ENCODE measurements at regions not wholly inside any gene's neighbourhood (a gene's known extent, or its start where the extent isn't known, plus 50 kb on each side); places are given as distances from the start of the nearest gene placed in this dataset.

- H3K4me1 ChIP-seq (ENCODE audit: control insufficient read depth in 2 of 2, insufficient read depth in 2 of 2, low read length in 2 of 2), result no peaks in the 10 kb centered on the region
- DNase-seq (ENCODE audit: low read depth in 6 of 9, low spot score in 9 of 9), result no peak
Observed at GRCh38 chr10:69715156-69715898, 85.3 kb downstream of the FAM241B start.

DNA sequence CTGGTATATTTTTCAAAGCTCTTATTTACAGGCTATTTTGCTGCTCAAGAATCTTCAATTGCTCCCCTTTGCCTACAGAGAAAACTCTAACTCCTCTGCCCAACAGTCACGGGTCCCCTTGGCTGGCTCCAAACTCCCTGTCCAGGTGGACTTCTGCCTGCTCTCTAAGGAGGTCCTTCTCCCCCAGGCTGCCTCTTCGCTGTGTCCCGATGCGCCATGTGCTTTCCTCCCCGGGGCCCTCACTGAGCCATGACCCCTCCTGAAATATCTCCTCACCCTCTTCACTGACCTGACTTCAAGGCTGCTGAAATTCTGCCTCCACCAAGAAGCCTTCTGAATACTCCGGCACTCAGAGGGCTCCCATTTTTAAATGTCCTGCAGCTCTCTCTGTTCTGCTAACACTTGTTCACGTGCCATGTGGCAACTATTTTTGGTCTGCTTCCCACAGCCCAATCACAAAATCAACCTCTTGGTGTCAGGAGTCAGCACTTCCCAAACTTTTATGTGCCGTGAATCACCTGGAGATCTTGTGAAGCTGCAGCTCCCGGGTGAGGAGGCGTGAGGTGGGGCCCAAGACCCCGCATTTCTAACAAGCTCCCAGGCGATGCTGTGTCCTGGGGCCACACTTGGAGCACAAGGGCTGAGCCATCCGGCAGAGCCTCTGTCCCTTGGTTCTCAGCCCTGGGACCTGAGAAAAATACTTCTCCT is 85.7 kb upstream of the COL13A1 start:
- DNase-seq (ENCODE audit: low read depth in 6 of 9, low spot score in 9 of 9), result no peak
- H3K4me3 ChIP-seq (ENCODE audit: low read length in 2 of 2), result no peak overlapping the region
- peaks cover 0 to 8% of the 10 kb centered on the region in 2 donors for H3K9me3 ChIP-seq (ENCODE audit: control insufficient read depth in 2 of 2, insufficient read depth in 1 of 2, low read length in 1 of 2)
- H3K27ac ChIP-seq (ENCODE audit: low read depth in 1 of 2, low read length in 1 of 2), result no peak overlapping the region
- H3K4me1 ChIP-seq (ENCODE audit: control insufficient read depth in 2 of 2, insufficient read depth in 2 of 2, low read length in 2 of 2), result no peaks in the 10 kb centered on the region
- H3K27me3 ChIP-seq (ENCODE audit: control insufficient read depth in 2 of 2, insufficient read depth in 1 of 2, low read length in 1 of 2), result peaks cover 0 to 10% of the 10 kb centered on the region in 2 donors
- H3K36me3 ChIP-seq (ENCODE audit: control insufficient read depth in 2 of 2, insufficient read depth in 2 of 2, low read length in 1 of 2), result no peaks in the 10 kb centered on the region
- WGBS, result 93% methylated on average over 13 of the region's 13 CpGs

More at GRCh38 chr10:69715156-69715898, 85.3 kb downstream of the FAM241B start:
- H3K27ac ChIP-seq (ENCODE audit: low read depth in 1 of 2, low read length in 1 of 2), result no peak overlapping the region
- 84% methylated on average over 11 of the region's 11 CpGs for WGBS
- no peaks in the 10 kb centered on the region for H3K36me3 ChIP-seq (ENCODE audit: control insufficient read depth in 2 of 2, insufficient read depth in 2 of 2, low read length in 1 of 2)
- peaks cover 0 to 4% of the 10 kb centered on the region in 2 donors for H3K9me3 ChIP-seq (ENCODE audit: control insufficient read depth in 2 of 2, insufficient read depth in 1 of 2, low read length in 1 of 2)
- H3K27me3 ChIP-seq (ENCODE audit: control insufficient read depth in 2 of 2, insufficient read depth in 1 of 2, low read length in 1 of 2), result peaks cover 0 to 14% of the 10 kb centered on the region in 2 donors
- no peak overlapping the region for H3K4me3 ChIP-seq (ENCODE audit: low read length in 2 of 2)

GRCh38 chr10:69716711-69717560 is 84.8 kb upstream of the COL13A1 start:
- Histone ChIP-seq H3K27ac (ENCODE audit: low read depth in 1 of 2, low read length in 1 of 2) (no peak overlapping the region), H3K36me3 (ENCODE audit: control insufficient read depth in 2 of 2, insufficient read depth in 2 of 2, low read length in 1 of 2) (no peaks in the 10 kb centered on the region), H3K9me3 (ENCODE audit: control insufficient read depth in 2 of 2, insufficient read depth in 1 of 2, low read length in 1 of 2) (peaks cover 0 to 14% of the 10 kb centered on the region in 2 donors), H3K4me1 (ENCODE audit: control insufficient read depth in 2 of 2, insufficient read depth in 2 of 2, low read length in 2 of 2) (no peaks in the 10 kb centered on the region), H3K27me3 (ENCODE audit: control insufficient read depth in 2 of 2, insufficient read depth in 1 of 2, low read length in 1 of 2) (peaks cover 0 to 10% of the 10 kb centered on the region in 2 donors), H3K4me3 (ENCODE audit: low read length in 2 of 2) (no peak overlapping the region)
- 66% methylated on average over 19 of the region's 19 CpGs for WGBS
- DNase-seq (ENCODE audit: low read depth in 6 of 9, low spot score in 9 of 9), result peak in 7 of 9 donors; percentile 21 to 63 (median 35)

DNA sequence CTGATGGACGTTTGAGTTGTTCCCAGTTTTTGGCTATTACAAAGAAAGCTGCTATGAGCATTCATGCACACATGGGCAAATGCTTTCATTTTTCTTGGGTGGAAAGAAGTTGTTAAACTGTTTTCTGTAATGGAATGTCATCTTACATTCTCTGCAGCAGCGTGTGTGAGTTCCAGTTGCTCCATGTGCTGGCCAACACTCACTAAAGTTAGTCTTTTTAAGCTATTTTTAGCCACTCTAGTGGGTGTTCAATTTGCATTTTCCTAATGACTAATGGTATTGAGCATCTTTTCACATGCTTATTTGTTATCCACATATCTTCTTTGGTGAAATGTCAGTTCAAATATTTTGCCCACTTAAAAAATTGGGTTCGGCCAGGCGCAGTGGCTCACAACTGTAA is 82.8 kb upstream of the COL13A1 start:
- WGBS, result 94% methylated on average over 4 of the region's 4 CpGs

DNA sequence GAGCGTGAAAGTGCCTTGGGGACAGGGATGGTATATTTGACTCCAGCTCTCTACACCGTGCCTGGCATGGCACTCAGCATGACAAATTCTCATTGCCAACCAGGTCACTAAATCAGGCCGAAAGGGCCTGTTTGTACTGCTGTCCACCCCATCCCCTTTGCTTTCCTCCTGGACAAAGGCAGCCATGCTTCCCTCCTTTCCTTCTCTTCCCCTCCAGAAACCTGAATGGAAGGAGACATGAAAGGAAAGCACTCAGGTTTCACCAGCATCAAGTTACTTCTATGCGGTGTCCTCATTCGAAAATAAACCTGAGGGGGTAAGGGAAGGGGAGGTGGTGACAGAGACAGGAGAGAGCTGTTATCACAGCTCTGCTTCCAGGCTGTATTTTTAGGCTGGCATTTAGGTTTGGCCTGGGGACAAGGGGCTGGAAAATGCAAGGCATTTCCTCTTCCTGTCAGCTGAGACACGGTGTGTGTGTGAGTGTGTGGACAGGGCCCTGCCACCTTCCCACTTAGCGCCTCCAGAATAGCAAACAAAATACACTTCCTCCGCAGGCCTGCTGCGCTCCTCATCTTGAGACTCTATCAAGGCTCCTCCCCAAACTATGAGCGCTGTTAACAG is 79.9 kb upstream of the COL13A1 start:
- Histone ChIP-seq H3K4me3 (ENCODE audit: low read length in 2 of 2) (no peak overlapping the region), H3K27me3 (ENCODE audit: control insufficient read depth in 2 of 2, insufficient read depth in 1 of 2, low read length in 1 of 2) (peaks cover 0 to 6% of the 10 kb centered on the region in 2 donors), H3K9me3 (ENCODE audit: control insufficient read depth in 2 of 2, insufficient read depth in 1 of 2, low read length in 1 of 2) (peaks cover 0 to 12% of the 10 kb centered on the region in 2 donors), H3K4me1 (ENCODE audit: control insufficient read depth in 2 of 2, insufficient read depth in 2 of 2, low read length in 2 of 2) (no peaks in the 10 kb centered on the region), H3K27ac (ENCODE audit: low read depth in 1 of 2, low read length in 1 of 2) (no peak overlapping the region), H3K36me3 (ENCODE audit: control insufficient read depth in 2 of 2, insufficient read depth in 2 of 2, low read length in 1 of 2) (no peaks in the 10 kb centered on the region)
- DNase-seq (ENCODE audit: low read depth in 6 of 9, low spot score in 9 of 9), result no peak
- WGBS, result 66% methylated on average over 10 of the region's 10 CpGs

More for the DNA sequence above, 82.8 kb upstream of the COL13A1 start:
- Histone ChIP-seq H3K27me3 (ENCODE audit: control insufficient read depth in 2 of 2, insufficient read depth in 1 of 2, low read length in 1 of 2) (peaks cover 0 to 8% of the 10 kb centered on the region in 2 donors), H3K4me1 (ENCODE audit: control insufficient read depth in 2 of 2, insufficient read depth in 2 of 2, low read length in 2 of 2) (no peaks in the 10 kb centered on the region), H3K27ac (ENCODE audit: low read depth in 1 of 2, low read length in 1 of 2) (no peak overlapping the region), H3K4me3 (ENCODE audit: low read length in 2 of 2) (no peak overlapping the region), H3K9me3 (ENCODE audit: control insufficient read depth in 2 of 2, insufficient read depth in 1 of 2, low read length in 1 of 2) (peaks cover 0 to 14% of the 10 kb centered on the region in 2 donors), H3K36me3 (ENCODE audit: control insufficient read depth in 2 of 2, insufficient read depth in 2 of 2, low read length in 1 of 2) (no peaks in the 10 kb centered on the region)
- no peak for DNase-seq (ENCODE audit: low read depth in 6 of 9, low spot score in 9 of 9)

DNA sequence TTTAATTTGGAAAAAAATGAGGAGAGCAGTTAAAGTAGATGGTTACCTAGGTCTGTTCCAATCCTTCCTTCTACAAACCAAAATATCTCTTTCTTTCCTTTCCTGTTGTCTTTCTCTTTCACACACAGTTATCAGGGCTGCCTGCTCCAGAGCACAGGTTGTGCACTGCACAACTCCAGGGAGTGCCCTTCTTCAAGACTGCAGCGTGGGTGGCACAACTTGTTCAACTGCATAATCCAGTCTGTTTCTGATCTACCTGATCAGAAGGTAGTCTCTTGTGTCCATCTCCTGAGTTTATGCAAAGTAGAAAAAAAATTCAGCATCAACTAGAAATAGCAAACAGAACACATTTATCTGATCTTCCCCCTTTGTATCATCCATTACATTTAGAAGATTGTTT is 78.1 kb upstream of the COL13A1 start:
- Histone ChIP-seq H3K27me3 (ENCODE audit: control insufficient read depth in 2 of 2, insufficient read depth in 1 of 2, low read length in 1 of 2) (peaks cover 0 to 5% of the 10 kb centered on the region in 2 donors), H3K4me3 (ENCODE audit: low read length in 2 of 2) (no peak overlapping the region), H3K27ac (ENCODE audit: low read depth in 1 of 2, low read length in 1 of 2) (no peak overlapping the region), H3K4me1 (ENCODE audit: control insufficient read depth in 2 of 2, insufficient read depth in 2 of 2, low read length in 2 of 2) (no peaks in the 10 kb centered on the region), H3K9me3 (ENCODE audit: control insufficient read depth in 2 of 2, insufficient read depth in 1 of 2, low read length in 1 of 2) (peaks cover 0 to 11% of the 10 kb centered on the region in 2 donors), H3K36me3 (ENCODE audit: control insufficient read depth in 2 of 2, insufficient read depth in 2 of 2, low read length in 1 of 2) (no peaks in the 10 kb centered on the region)
- 93% methylated on average over 1 of the region's 1 CpG for WGBS
- no peak for DNase-seq (ENCODE audit: low read depth in 6 of 9, low spot score in 9 of 9)

DNA sequence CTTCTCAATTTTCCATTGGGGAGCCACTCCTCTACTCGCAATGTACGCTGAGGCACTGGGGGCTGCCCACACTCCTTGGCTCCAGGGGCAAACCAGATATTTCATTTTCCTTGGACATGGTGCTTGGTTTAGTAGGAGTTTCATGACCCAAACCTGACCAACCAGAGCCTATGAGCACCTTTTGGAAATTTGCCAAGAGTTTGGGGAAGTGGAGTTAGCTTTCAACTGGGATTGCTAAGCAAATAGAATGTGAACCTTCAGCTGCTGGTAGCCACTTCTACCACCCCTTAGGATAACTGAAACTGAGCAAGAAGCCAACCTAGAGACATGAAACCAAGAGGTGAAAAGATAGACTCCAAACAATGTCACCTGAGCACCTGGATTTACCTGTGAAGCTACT is 74.9 kb upstream of the COL13A1 start:
- no peak for DNase-seq (ENCODE audit: low read depth in 6 of 9, low spot score in 9 of 9)
- Histone ChIP-seq H3K4me1 (ENCODE audit: control insufficient read depth in 2 of 2, insufficient read depth in 2 of 2, low read length in 2 of 2) (peaks cover 0 to 12% of the 10 kb centered on the region in 2 donors), H3K27ac (ENCODE audit: low read depth in 1 of 2, low read length in 1 of 2) (no peak overlapping the region), H3K4me3 (ENCODE audit: low read length in 2 of 2) (no peak overlapping the region), H3K27me3 (ENCODE audit: control insufficient read depth in 2 of 2, insufficient read depth in 1 of 2, low read length in 1 of 2) (peaks cover 0 to 5% of the 10 kb centered on the region in 2 donors), H3K36me3 (ENCODE audit: control insufficient read depth in 2 of 2, insufficient read depth in 2 of 2, low read length in 1 of 2) (no peaks in the 10 kb centered on the region), H3K9me3 (ENCODE audit: control insufficient read depth in 2 of 2, insufficient read depth in 1 of 2, low read length in 1 of 2) (no peaks in the 10 kb centered on the region)
- 98% methylated on average over 2 of the region's 2 CpGs for WGBS

DNA sequence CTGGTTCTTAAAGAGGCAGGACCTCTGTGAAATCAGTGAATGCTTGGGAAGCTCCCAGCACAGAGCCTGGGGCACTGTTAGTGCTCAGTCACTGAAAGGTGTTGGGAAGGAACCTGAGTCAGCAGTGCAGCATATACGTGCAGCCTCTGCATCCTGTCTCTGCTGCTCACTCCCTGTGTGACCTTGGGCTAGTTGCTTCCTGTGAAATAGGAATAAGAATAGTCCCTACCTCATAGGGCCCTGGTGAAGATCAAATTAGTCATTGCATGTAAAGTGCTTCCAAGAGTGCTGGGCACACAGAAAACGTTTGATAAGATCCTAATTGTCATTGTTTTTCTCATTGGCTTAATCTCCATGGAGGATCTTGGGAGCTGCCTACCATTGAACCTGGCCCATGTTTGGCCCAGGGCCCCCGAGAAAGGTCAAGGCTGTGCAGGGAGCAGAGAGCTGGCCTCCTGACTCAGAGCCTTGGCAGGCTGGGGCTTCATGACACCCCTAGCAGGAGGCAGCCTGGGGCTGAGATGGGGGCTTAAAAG is 73.3 kb upstream of the COL13A1 start:
- 44% methylated on average over 3 of the region's 3 CpGs for WGBS
- Histone ChIP-seq H3K4me1 (ENCODE audit: control insufficient read depth in 2 of 2, insufficient read depth in 2 of 2, low read length in 2 of 2) (peaks cover 0 to 15% of the 10 kb centered on the region in 2 donors), H3K27ac (ENCODE audit: low read depth in 1 of 2, low read length in 1 of 2) (no peak overlapping the region), H3K27me3 (ENCODE audit: control insufficient read depth in 2 of 2, insufficient read depth in 1 of 2, low read length in 1 of 2) (peaks cover 0 to 5% of the 10 kb centered on the region in 2 donors), H3K36me3 (ENCODE audit: control insufficient read depth in 2 of 2, insufficient read depth in 2 of 2, low read length in 1 of 2) (no peaks in the 10 kb centered on the region), H3K9me3 (ENCODE audit: control insufficient read depth in 2 of 2, insufficient read depth in 1 of 2, low read length in 1 of 2) (no peaks in the 10 kb centered on the region), H3K4me3 (ENCODE audit: low read length in 2 of 2) (no peak overlapping the region)
- DNase-seq (ENCODE audit: low read depth in 6 of 9, low spot score in 9 of 9), result no peak
